ENCODE measurements at regions not wholly inside any gene's neighbourhood (a gene's known extent, or its start where the extent isn't known, plus 50 kb on each side); places are given as distances from the start of the nearest gene placed in this dataset.
A peak's percentile ranks its signal among the peaks of the same experiment; 100 is the strongest.

DNA sequence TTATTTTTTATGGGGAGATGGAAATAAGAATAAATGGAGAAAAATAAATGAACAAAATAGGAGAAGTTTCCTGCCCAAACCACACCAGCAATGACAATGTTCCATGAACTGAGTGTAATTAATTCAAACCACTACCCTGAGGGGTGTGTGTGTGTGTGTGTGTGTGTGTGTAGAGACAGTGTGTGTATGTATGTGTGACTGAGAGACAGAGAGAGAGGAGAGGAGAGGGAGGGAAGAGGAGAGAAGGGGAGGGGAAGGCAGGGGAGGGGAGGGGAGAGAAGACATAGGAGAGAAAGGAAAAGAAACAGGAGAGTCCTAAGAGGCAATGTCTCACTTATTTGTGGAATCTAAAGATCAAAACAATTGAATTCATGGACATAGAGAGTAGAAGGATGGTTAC lies 65.0 kb upstream of the POU2AF1 start:
- no peak for DNase-seq

DNA sequence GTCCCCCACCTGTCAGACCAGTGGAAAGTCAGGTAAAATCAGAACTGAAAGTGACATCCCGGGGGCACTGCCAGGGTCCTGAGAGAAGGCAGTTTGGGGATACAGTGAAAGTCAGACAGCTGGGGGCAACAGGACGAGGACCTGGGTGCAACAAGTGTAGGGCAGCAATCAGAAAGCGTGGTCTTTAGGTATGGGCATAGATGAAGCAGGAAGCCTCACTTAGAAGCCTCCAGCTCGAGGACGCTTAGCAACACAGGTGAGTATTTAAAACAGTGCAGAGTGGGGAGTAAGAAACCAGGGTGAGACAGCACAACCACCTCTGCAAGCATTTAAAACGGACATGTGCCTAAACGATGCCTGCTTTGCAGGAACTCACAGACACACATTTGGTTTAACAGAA lies 64.6 kb upstream of the POU2AF1 start:
- DNase-seq = no peak

DNA sequence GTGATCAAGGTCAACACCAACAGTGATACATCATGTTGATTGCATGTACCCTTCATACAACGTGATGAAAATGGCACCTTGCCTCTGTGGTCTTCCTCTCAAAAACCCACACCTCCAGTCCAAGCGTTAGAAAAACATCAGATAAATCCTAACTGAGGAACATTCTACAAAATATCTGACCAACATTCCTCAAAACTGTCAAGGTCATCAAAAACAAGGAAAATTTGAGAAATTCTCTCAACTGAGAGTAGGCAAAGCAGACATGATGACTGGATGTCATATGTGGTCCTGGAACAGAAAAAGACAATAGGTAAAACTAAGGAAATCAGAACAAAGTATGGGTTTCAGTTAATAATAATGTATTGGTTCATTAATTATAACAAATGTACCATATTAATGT lies 64.0 kb upstream of the POU2AF1 start:
- DNase-seq = no peak

DNA sequence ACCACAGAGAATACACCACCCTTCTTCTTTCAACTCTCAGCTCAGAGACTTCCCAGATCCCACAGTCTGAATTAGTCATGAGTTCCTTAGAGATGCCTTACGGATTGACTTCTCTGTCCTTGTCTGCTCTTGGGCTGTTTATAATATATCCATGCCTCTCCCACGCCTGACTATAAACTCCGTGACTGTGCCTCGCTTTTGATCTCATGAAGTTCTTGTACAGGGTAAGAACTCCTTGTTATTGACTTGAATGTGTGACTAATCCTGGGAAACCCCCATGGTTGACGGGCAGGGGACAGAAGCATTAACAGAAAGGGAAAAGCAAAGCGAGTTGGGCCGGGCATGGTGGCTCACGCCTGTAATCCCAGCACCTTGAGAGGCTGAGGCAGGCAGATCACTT lies 62.4 kb upstream of the POU2AF1 start:
- no peak for DNase-seq

DNA sequence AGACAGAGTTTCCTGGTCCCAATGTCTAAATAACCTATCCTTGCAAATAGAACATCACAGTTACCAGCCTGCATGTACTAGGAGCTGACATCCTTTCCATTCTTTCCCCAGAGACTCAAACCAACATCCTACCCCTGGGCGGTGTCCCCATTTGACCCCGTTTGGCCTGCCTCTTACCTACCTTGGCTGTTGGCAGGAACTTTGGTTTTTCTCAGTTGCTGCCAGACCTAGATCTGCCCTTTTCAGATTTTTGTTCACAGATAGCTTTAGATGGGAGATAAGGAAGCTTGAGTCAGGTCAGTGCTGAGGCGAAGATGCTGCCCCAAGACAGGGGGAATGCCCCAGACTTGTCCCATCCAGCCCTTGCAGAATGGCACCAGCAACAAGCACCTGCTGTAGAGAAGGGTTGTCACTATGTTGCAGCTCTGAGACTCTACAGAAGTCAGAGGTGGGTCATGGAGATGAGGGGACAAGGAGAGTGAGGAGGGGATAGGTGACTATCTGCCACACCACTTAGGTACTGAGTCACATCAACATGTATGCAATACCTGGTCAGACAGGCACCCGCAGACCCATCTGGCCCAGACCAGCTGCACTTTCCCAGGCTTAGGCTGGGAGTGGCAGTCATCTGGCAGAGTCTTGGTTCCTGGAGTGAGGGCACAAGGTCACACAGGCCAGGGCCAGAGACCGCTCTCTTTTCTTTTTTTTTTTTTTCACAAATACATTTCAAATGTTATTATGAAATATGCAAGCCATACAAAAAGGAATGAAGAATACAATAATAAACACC lies 61.5 kb upstream of the POU2AF1 start:
- no peak for DNase-seq

DNA sequence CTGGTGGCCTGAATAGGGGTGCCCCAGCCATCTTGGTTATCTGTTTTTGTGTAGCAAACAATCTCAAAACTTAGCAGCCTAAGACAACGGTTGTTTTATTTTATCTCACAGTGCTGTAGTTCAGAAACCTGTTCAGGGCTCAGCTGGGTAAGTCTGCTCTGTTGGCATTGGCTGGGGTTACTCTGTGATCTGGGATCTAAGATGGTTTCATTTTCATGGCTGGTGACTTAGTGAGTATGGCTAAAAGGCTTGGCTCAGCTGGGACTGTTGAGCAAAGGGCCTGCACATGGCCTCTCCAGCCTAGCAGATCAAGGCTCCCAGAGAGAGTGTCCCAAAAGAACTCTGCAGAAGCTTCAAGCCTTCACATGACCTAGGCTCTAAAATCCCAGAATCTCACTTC lies 60.8 kb upstream of the POU2AF1 start:
- no peak for DNase-seq

DNA sequence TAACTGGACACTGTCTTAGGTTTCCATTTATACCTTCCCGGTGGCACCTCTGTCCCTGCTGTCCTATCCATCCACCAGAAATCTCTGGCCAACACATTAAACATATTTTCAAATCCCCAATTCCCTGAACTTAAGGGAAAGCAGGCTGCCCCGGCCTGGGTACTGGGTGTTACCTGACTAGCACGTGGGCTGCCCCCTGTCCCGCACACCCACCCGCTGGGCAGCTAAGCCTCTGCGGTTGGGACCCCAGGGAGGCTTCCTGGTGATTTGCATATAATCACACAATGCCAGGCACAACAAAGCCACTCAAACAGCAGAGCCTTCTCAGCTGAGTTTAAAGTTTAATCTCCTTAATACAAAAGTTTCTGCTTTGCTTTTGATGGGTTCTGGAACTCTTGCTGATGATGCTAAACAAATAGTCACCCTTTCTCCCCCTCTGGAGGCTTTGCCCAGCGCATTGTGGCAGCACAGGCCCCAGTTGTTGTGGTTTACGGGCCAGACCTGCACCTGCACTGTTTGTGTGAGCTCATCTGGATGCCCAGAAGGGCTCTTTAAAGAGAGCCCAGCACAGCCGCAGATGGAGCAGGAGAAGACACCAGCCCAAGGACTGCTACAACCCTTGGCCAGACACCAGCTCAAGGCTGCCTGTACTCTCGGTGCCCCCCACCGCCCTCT lies 59.9 kb upstream of the POU2AF1 start:
- no peak for DNase-seq

DNA sequence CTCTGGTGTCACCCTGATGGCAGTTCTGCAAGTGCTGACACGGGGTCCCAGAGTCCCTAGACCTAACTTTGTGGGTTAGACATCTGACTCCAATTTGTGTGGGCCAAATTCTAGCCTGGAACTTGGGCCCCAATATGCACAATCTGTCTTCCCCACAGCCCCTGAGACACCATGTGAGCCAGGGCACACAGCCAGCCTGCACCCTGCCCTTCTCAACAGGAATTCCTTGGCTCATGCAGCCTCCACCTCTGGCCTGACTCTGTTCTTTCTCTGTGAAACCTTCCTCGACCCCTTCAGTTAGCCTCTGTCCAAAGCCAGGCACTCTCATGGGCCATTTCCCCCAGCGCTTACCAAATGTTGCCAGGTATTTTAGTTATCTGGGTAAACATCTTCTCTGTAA lies 59.1 kb upstream of the POU2AF1 start:
- DNase-seq = no peak

DNA sequence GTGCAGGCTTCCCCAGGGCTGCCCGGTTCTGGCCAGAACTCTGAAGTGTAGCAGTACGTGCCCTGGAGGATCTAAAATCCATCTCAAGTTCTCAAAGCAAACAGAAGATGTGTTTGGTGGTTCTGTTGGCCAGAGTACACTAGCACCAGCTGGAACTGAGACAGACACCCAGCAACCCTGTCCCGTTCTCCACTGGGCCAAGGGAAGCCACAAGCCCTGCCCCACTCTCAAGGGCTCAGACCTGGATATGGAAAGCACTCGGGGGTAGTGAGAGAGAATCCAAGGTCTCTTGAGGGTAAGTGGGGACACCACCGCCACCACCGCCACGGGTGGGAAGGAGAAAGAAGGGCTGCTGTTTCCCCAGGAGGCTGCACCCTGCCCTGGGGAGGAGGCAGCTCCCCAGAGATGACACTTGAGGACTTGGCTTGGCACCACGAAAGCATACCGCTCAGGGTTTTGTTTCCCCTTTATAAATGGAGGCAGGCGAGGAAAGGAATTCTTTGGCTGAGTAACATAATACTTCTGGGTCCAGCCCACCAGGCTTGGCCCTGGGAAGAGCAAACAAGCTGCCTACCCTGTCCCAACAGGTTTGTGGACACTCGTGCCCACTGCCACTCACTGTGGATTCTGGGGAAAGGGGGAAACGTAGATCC lies 56.1 kb upstream of the POU2AF1 start:
- DNase-seq = no peak

DNA sequence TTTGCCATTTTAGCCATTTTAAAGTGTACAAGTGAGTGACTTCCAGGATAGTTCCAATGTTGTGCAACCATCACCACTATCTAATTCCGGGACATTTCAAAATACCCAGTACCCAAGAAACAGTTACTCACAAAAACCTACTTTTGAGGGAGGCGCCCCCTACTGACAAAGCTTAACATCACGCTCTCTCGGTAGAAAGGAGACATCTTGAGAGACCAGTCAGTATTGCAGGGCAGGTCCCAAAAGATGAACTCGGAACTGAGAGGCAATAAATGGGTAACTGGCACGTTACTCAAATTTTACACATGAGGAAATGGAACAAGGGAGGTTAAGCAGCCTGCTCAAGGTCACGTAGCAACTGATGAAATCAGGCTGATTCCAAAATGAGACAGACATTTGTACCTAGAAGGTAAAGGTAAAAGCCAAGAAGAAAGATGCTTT lies 50.0 kb upstream of the POU2AF1 start:
- DNase-seq = peak; percentile 67 to 77

Measured in inflammatory macrophage (primary cell).